Activated naive CD4-positive, alpha-beta T cell treated with Interleukin-2 at 50 U/mL for 16 hours (primary cell): ENCODE measurements at regions not wholly inside any gene's neighbourhood (a gene's known extent, or its start where the extent isn't known, plus 50 kb on each side); places are given as distances from the start of the nearest gene placed in this dataset.

Experiments
- DNase-seq: peaks from one replicate; pipeline ENCODE4 v3.0.0-alpha.2; 2020

DNA sequence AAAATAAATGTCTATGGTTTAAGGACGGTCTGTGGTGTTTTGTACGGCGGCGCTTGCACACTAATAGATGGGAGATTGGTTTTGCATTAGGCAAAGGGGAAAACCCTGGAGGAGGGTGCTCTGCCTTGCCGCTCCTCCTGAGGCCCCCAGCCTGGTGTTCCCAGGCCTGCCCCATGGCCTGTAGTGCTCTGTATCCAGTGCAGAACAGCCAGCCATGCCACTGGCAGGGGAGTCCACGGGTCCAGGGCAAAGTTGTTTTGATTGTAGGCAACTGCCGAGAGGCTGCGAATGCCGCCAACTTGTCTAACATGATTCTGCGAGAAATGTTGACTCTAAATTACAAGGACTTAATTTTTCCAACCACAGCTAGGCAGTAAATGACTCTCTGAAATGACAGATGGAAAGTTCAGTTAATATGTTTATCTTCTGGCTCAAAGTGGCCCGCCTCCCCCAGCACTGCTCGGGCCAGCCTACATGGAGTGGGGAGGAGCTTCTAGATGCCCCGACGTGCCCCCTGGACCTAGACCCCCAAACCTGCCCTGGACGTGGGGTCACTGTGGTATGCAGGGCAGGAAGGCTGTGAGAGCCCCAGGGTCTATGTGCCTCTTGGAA lies 104.6 kb upstream of the GDF10 start:
- peak; percentile 23 for DNase-seq

DNA sequence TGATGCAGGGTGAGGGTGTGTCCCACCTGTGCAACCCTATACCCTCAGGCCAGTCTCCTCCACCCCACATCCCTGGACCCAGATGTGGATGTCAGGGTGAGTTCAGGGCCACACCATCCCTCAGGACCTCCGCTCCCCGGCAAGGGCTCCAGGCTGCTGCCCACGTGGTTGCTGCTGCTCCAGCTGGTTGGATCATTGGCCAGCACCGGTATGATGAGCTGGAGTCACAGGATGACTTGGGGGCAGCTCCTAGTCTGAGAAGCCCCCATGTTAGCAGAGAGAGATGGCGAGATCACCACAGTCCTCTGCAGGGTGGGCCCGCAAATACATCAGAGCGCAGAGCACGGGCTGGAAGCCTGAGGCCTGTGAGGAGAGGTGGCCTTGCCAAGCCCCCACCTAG lies 103.3 kb upstream of the GDF10 start:
- no peak for DNase-seq

DNA sequence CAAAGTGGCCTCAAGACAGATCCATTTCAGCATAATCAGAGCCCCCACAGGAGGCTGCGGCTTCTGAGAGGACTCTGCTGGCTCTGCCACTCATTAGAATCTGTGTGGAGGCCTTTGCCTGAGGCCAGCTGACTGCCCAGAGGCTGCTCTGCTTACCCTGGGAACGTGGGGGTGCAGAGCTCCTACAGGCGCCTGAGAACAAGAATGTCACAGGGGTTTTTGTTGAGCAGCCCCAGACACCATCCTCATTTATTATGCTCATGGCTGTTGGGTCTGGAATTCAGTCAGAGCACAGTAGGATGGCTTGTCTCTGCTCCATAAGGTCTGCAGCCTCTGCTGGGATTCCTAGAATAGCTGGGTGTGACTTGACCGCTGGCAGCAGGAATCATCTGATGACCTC lies 101.8 kb upstream of the GDF10 start:
- DNase-seq: no peak

DNA sequence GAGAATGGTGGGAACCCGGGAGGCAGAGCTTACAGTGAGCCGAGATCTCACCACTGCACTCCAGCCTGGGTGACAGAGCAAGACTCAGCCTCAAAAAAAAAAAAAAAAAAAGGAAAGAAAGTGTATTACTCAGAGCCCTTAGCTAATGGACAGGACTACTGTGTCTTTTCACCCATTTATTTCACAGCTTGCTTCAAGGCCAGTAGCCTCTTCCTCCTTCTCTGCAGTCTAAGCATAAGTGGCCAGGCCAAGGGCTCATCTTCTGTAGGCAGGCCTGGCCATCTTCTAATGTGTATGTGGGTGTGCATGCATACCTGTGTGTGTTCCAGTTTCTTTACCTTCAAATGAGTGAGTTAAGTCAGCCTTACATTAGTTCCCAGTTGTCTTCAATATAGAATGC lies 94.8 kb upstream of the GDF10 start:
- no peak for DNase-seq

DNA sequence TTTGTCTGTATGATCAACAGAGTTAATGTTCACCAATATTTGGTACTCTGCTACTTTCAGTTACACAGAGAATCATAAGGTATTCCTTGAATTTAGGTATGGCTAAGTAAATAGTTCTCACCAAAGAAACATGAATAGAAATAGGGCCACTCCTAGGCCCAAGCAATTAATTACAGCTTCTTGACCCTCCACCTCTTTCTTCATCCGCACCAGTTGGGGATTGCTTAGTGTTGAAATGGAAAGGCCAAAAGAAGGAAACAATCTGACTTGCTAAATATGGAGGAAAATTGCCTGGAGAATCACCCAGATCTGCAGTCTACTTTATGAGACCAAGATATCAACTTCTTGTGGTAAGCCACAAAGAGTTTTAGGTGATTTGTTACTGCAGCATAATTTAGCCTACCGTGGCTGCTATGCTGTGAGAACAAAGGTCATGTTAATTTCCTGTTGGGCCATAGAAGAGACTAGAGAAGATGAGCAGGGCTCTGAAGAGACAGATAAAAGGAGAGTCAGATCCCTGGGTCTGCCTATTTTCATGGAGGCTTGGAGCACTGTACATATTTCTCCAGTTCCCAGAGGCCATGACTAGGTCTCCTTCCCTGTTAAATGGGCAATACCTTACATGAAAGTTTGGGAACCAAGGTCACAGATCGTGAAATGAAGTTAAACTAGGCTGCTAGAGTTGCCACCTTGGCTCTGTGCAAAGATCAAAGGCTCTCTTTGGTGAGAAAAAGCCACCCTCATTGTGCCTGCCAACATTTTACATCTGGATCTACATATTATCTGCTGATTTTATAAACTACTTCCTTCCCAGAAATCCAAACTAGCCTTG lies 93.3 kb upstream of the GDF10 start:
- DNase-seq: no peak

DNA sequence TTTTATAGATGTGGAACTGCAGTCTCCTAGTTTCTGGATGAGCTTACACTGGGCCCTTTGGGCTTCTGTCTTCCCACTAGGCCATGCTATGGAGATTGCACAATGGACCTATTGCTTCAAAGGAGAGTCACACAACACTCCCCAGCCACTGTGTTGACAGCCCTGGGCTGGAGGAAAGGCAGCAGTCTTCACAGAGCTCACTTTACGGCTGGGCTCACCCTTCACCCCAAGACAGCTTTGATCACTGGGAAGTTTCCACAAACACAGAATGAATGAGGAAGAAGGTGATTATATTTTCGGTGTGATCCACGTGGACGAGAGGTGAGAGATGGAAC lies 92.7 kb upstream of the GDF10 start:
- DNase-seq: no peak

DNA sequence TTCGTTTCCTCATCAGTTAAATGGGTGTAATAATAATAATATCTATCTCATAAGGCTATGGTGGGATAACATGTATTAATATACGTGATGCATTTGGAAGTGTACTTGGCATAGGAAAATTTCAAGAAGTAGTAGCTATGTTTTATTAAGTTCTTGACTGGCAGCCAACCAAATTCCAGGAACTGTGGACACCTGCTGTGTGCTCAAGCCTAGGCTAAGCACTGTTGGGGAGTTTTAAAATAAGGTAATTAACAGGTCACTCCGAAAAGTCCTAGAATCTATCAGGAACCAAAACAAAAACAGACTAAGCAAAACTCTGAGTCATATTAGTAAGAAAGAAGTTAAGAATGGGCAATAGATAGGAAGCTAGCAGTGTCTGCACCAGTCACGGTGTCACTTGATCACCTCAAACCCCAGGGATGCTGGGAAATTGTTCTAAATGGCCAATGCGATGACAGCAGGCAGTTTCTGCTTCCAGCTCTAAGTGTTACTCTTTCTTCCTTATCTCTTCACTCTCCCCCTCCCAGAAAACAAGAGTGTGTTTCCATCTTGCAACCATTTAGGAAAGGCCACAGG lies 92.0 kb upstream of the GDF10 start:
- DNase-seq: no peak

DNA sequence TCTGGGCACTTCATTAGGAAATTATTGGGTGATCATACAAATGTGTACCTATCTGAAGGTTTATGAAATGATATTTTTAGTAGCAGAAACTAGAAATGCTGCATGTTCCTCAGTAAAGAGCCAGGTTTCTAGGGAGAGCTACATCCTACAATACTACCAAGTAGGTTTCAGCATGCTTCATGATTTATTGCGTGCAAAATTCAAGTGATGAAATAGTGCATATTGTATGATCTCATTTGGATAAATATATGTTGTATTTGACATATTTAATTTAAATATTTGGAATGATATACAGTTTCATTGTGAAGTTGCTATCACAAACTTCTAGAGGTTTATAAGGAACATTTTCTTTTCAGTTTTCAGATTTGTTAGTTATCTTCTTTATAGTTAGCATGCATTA lies 90.5 kb upstream of the GDF10 start:
- no peak for DNase-seq

DNA sequence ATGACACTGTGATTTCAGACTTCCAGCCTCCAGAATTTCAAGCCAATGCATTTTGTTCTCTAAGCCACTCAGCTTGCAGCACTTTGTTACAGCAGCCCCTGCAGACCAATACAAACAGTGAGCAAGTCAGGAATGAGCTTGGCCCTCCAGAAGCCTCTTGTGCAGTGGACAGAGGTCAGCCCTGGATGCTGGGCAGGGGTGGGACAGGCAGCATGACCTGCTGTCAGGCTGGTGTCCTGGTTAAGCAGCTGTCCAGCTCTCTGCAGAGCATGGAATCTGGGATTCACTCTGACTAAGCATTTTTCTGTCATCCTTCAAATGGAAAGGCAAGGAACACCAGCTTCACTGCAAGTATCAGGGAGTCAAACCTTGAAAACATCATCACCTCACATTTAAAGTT lies 85.5 kb upstream of the GDF10 start:
- DNase-seq: no peak

DNA sequence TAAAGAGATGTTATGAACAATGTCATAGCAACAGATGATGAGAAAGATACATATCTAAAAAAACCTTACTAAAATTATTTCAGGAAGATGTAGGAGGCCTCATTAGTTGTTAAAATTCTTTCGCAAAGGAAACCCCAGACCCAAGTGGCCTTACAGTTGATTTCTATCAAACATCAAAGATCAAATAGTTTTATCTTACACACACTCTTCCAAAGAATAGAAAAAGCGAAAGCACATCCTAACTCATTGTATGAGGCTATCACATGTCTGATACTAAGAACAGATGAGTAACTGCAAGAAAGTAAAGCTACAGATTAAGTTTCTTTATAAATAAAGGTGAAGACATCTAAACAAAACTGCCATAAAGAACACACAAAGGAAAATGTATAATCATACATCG lies 82.9 kb upstream of the GDF10 start:
- no peak for DNase-seq

DNA sequence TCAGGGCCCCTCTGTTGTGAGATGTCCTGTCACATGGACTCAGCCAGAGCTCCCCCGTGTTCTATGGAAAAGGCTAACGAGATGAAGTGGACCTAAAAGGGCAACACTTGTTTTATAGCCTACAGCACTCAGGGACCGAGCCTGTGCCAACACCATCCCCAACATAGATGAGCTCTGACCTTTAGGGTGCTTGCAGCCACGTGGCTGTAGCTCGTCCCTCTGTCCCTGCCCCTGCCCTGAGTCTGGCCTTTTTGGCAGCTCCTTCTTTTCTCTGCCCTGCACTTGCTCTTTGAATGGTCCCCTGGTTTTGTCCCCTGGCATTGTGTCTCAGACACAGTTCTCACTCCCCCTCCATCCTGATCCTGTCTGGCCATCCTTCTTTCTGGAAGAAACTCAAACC lies 81.2 kb upstream of the GDF10 start:
- DNase-seq: no peak

DNA sequence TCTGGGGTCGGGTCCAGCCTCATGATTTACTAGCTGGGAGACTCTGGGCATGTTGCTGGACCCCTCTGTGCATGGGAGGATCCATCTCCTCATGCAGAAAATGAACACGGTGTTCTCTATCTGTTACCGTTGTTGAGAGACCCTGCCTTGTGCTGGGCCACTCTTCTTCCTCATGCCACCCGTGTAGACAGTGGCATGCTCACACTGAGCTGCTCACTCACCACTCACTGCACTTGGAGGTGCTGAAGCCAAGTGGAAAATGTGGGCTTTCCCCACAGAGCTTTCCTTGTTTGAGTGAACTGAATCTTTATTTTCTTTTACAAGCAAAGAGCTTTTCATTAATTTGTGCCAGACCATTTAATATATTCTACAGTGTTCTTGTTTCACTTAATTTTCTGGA lies 77.5 kb upstream of the GDF10 start:
- no peak for DNase-seq

DNA sequence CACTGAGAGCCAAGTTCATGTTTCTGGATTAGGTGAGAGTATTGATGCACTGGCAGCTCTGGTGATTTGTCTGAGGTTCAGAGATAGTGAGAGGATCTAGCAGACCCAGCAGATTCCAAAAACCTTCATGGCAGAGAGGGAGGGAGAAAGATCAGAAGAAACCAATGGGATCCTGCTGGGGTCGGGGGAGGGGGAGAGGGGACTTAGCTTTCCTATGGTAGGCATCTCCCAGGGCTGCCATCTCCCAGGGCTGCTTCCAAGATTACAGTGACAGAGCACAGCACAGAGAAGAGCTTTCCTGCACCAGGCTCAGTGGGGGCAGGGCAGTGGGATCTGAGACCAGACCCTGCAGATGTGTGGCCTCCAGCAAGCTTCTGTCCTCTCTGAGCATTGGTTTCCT lies 76.8 kb upstream of the GDF10 start:
- no peak for DNase-seq

DNA sequence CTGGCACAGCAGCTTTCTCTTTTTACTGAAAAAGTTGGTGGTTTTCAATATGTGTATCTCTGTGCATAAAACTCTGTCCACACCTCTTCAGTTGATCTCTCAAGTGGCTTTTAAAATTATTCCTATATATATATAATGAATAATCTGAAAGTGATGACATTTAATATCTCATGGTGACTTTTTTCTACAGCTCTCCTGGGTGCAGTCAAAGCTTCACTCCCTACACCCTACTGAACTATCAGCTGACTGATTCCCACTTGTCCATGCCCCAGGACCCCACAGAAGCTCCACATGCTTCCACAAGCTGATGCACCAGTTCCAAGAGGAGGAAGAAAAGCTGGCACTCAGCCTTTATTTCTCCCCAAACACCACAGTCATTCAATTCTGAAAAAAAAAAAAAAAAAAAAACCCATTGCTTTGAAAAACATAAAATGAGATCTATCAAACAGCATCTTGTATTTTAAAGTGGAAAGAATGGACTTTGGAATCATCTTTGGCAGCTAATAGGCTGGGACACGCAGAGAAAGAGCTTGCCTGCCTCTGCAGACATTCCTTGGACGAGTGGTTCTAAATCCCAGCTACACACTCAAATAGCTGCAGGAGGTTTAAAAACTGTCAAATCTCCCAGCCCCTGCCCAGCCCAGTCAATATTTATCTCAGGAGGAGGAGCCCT lies 75.3 kb upstream of the GDF10 start:
- DNase-seq: no peak

DNA sequence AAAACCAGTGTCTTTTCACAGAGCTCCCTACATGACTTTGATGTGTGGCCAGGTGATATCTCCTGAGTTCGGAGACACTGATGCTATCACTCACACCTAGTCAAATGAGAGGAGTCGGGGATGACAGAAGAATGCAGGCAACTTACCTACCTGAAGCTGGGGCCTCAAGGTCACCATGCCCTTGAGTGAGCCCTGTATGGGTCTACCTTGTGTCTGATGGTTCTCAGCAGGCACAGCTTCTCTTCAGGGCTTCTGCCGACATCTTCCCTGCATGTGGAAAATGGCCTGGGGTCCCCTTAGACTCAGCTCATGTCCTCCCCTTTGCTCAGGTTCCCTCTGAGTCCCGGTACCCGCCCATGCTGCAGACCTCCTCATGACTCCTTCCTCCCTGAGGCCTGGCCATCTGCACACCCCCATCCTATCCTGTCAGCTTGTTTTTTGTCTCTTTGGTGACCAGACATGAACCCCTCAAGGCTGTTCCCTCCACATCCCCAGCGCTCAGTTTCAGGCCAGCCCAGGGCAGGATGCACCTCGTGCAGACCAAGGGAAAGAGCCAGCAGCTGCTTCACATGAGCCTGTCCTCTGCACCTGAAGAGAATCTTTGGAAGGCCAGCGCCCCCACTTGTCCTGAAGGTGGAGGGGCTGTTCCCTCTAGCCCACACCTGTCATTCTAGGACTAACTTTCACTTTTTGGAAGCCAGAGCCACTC lies 74.6 kb upstream of the GDF10 start:
- no peak for DNase-seq

DNA sequence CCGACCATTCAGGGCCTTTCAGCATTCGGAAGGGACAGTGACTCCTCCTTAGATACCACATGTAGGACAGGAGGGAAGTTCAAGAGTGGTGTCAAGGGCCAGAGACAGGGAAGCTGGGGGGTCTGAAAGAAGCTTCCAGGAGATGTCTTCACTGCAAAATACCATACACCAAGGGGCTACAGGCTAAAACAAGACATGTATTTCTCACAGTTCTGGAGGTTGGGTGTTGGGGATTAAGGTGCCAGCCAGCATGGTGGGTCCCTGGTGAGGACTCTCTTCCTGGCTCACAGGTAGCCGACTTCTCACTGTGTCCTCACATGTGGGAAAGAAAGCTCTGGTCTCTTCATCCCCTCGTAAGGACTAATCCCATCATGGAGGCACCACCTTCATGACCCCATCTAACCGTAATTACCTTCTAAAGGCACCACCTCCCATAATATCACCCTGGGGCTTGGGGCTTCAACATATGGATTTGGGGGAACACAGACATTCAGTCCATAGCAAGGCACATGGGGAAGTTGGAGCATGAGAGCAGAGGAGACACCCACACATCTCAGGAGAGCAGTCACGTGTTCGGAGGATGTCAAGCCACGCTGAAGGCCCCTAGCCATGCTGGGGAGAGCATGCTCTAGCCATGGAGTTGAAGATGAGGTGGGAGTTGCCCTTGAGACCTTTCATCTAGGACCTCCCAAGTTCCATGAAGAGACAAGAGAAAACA lies 73.9 kb upstream of the GDF10 start:
- DNase-seq: no peak

DNA sequence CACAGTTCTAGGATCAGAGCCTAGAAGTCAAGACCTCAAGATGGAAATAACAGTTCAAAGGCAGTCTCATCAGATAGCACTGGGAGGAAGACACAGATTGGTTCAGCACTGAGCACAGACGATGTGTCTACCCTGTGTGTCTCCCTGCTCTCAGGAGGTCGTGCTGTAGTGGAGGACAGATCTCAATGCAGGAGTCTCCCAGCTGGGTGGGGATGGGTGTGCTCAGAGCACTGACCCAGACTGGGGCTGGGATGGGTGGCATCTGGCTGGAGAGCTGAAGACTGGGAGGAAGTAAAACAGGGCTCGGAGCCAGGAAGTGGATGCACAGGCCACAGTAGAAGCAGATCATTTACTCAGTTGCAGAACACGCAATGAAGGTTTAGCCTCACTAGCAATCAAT lies 69.5 kb upstream of the GDF10 start:
- DNase-seq: no peak

DNA sequence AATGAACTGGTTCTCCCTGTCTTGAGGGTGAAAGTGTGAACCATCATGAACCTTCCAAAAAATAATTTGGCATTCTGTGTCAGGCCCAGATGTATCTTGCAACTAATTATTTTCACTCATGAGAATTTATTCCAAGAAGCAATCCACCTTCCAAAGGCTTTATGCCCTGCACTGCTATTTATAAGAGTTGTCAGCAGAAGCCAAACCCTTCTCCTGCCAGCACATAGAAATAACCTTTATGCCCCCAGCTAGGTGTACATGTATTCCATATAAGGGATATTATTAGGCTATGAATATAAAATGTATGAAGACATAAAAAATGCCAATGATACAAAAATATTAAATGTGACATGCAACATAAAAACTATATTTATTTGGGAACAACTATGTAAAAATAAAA lies 69.0 kb upstream of the GDF10 start:
- no peak for DNase-seq

DNA sequence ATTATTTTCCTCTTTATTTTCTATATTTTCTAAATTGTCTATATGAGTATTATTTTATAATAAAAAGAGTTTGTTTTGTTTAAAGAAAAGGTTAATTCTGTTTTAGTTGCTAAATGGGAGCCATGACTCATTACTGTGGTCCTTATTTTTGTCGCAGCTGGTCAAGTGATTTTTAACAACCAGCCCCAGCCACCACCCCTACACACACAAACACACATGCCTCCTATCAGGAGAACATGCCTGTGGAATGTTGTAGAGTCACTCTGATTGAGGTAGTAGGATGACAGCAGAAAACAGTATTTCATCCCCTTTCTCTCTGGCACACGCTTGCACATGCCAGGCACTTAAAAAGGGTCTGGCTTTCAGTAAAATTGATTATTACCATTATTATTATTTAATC lies 68.6 kb upstream of the GDF10 start:
- DNase-seq: no peak

DNA sequence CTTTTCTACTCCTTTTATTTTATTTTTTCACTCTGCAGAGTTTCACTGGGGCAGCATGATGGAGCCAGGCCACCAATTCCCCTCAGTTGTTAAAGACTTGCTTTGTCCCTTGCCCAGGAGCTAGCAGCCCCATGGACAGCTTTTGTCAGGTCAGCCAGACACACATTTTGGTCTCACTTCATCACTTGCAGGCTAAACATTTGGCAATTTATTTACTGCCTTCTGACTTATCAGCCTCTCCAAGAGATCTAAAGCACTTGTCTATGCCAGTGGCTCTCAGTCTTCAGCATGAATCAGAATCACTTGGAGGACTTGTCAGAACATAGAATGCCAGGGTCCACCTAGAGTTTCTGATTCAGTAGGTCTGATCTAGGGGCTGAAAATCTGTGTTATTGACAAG lies 66.4 kb upstream of the GDF10 start:
- no peak for DNase-seq

DNA sequence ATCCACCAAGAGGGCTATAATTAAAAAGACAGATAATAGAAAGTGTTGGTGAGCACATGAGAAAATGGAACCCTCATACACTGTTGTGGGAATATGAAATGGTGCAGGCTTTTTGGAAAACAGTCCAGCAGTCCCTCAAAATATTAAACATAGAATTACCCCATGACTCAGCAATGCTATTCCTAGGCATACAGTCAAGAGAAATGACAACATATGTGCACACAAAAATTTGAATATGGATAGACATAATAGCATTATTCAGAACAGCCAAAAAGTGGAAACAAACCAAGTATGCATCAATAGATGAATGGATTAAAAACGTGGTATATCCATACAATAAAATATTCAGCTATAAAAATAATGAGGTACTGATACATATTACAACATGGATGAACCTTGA lies 64.5 kb upstream of the GDF10 start:
- DNase-seq: no peak

DNA sequence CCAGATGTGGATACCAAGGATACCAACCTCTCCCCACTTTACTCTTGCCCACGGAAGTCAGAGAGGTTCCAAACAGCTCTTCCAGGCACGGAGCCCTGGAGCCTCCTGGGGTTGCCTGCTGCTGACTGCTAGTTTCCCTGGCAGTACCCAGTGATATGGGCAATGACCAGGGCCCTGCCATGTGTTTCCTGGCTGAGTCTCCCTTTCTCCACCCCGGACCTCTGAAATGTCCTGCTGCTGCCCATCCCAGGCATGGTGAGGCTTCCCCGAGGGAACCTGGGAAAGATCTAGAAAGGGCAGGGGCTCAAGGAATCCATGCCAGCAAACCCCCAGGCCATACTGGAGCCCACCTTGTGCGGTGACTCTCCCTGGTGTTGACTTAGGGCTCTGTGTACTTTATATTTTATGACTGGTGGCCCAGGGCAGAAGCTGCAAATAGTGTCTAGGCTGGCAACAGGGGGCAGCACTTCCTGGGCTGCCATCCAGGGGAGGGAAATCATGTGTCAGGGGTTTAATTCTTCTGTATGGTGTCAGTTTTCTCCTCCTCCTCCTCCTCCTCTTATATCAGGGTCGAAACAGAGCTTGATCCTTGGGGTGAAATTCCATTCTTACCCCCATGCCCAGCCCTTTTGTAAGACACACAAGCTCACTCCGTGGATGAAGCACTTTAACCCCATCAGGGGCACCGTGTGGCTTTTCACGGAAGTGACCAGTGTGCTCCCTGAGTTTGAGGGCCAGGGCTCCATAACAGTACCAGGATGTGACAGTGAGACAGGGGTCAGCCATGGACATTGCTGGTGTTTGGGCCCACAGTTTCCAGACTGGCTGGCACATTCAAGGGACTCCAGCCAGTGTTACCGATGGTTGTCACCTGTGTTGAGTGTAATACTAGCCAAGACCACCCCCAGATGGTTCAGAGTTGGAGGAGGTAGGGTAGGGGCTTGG lies 62.4 kb upstream of the GDF10 start:
- no peak for DNase-seq
